ENCODE measurements at regions not wholly inside any gene's neighbourhood (a gene's known extent, or its start where the extent isn't known, plus 50 kb on each side); places are given as distances from the start of the nearest gene placed in this dataset.
A peak's percentile ranks its signal among the peaks of the same experiment; 100 is the strongest.
"Not testable (repeated sequence)": the region's sequence is repeated elsewhere in the genome, so short reads cannot be mapped to it uniquely, and the experiment has no call there.

- DNase-seq (ENCODE audit: low read depth in 2 of 2), result peak in 1 of 2 donors; percentile 25
Measured at GRCh38 chr20:7159903-7160302, 392.4 kb downstream of the BMP2 start.

GRCh38 chr20:7161690-7162089 is 394.2 kb downstream of the BMP2 start:
- peak; percentile 1 to 31 for DNase-seq (ENCODE audit: low read depth in 2 of 2)

- no peak for DNase-seq (ENCODE audit: low read depth in 2 of 2)
Measured at GRCh38 chr20:7171911-7172310, 404.4 kb downstream of the BMP2 start.

GRCh38 chr20:7174554-7174953 is 407.1 kb downstream of the BMP2 start:
- DNase-seq (ENCODE audit: low read depth in 2 of 2), result no peak

GRCh38 chr20:7175827-7176226 is 408.3 kb downstream of the BMP2 start:
- DNase-seq (ENCODE audit: low read depth in 2 of 2), result not testable (repeated sequence)

GRCh38 chr20:7178004-7178403 is 410.5 kb downstream of the BMP2 start:
- DNase-seq (ENCODE audit: low read depth in 2 of 2), result no peak

- DNase-seq (ENCODE audit: low read depth in 2 of 2), result no peak
Measured at GRCh38 chr20:7180256-7181045, 413.0 kb downstream of the BMP2 start.

- no peak for DNase-seq (ENCODE audit: low read depth in 2 of 2)
Measured at GRCh38 chr20:7189231-7189630, 421.7 kb downstream of the BMP2 start.

- DNase-seq (ENCODE audit: low read depth in 2 of 2), result no peak
Measured at GRCh38 chr20:7193681-7194080, 426.2 kb downstream of the BMP2 start.

- DNase-seq (ENCODE audit: low read depth in 2 of 2), result peak in 1 of 2 donors; percentile 35
Measured at GRCh38 chr20:7195704-7196103, 428.2 kb downstream of the BMP2 start.

GRCh38 chr20:7196481-7196880 is 429.0 kb downstream of the BMP2 start:
- DNase-seq (ENCODE audit: low read depth in 2 of 2), result no peak

GRCh38 chr20:7199861-7200260 is 432.4 kb downstream of the BMP2 start:
- no peak for DNase-seq (ENCODE audit: low read depth in 2 of 2)

GRCh38 chr20:7207186-7207798 is 439.8 kb downstream of the BMP2 start:
- no peak for DNase-seq (ENCODE audit: low read depth in 2 of 2)

- no peak for DNase-seq (ENCODE audit: low read depth in 2 of 2)
Measured at GRCh38 chr20:7210910-7211309, 443.4 kb downstream of the BMP2 start.

- DNase-seq (ENCODE audit: low read depth in 2 of 2), result no peak
Measured at GRCh38 chr20:7214081-7214740, 446.7 kb downstream of the BMP2 start.

GRCh38 chr20:7217606-7218005 is 450.1 kb downstream of the BMP2 start:
- no peak for DNase-seq (ENCODE audit: low read depth in 2 of 2)

- DNase-seq (ENCODE audit: low read depth in 2 of 2), result no peak
Measured at GRCh38 chr20:7220755-7221154, 453.3 kb downstream of the BMP2 start.

GRCh38 chr20:7226156-7226555 is 458.7 kb downstream of the BMP2 start:
- DNase-seq (ENCODE audit: low read depth in 2 of 2), result no peak

- no peak for DNase-seq (ENCODE audit: low read depth in 2 of 2)
Measured at GRCh38 chr20:7231303-7231702, 463.8 kb downstream of the BMP2 start.

GRCh38 chr20:7232796-7233195 is 465.3 kb downstream of the BMP2 start:
- DNase-seq (ENCODE audit: low read depth in 2 of 2), result no peak

GRCh38 chr20:7237251-7237650 is 469.8 kb downstream of the BMP2 start:
- no peak for DNase-seq (ENCODE audit: low read depth in 2 of 2)

GRCh38 chr20:7240490-7240889 is 473.0 kb downstream of the BMP2 start:
- no peak for DNase-seq (ENCODE audit: low read depth in 2 of 2)
